Liver (tissue), 3 donors: ENCODE measurements at regions not wholly inside any gene's neighbourhood (a gene's known extent, or its start where the extent isn't known, plus 50 kb on each side); places are given as distances from the start of the nearest gene placed in this dataset.

Experiments
- ATF3 ChIP-seq: IDR thresholded peaks from 2 replicates; pipeline ENCODE4 v1.6.1; 2016; ENCODE audit warnings: antibody characterized with exemption
- CTCF ChIP-seq: fragments of 150-350 bp; IDR thresholded peaks from 2 replicates; pipeline ENCODE4 v1.5.1; 2017; ENCODE audit warnings: improper control_type of control experiment, low read depth, low read length; ENCODE audit not compliant: missing input control
- EGR1 ChIP-seq, 2 donors: IDR thresholded peaks; 2 replicates each; pipeline ENCODE4 v1.6.1; 2016 to 2018; ENCODE audit warnings: antibody characterized with exemption in 2 of 2, low read depth in 2 of 2
- FOXA1 ChIP-seq: IDR thresholded peaks from 2 replicates; pipeline ENCODE4 v1.6.1; 2016; ENCODE audit warnings: antibody characterized with exemption
- RXRA ChIP-seq, 2 donors: IDR thresholded peaks; 2 replicates each; pipeline ENCODE4 v1.6.1; 2017 to 2018; ENCODE audit warnings: antibody characterized with exemption in 2 of 2, mild to moderate bottlenecking in 1 of 2
- SP1 ChIP-seq: IDR thresholded peaks from 2 replicates; pipeline ENCODE4 v1.6.1; 2018; ENCODE audit warnings: antibody characterized with exemption, mild to moderate bottlenecking
- YY1 ChIP-seq: IDR thresholded peaks from 2 replicates; pipeline ENCODE4 v1.6.1; 2016; ENCODE audit warnings: antibody characterized with exemption, mild to moderate bottlenecking
- donor health status: healthy.
- donor health status: healthy.

- TF ChIP-seq EGR1 (IDR thresholded peaks at IDR 0.05; ENCODE audit: low read depth in 2 of 2) = no peak
- no peak for TF ChIP-seq CTCF
- no peak for TF ChIP-seq ATF3
- no peak for TF ChIP-seq RXRA (IDR thresholded peaks at IDR 0.05)
- TF ChIP-seq SP1 = no peak
- no peak for TF ChIP-seq YY1
- TF ChIP-seq FOXA1 = no peak
Measured at GRCh38 chr2:236740506-236740905, 170.9 kb downstream of the ACKR3 start.
